Uterus (tissue), 2 donors: ENCODE measurements at regions not wholly inside any gene's neighbourhood (a gene's known extent, or its start where the extent isn't known, plus 50 kb on each side); places are given as distances from the start of the nearest gene placed in this dataset.

Source experiments
- POLR2A ChIP-seq, 2 donors: fragments of 450-650 bp; IDR thresholded peaks; one replicate each; pipeline ENCODE4 v1.6.1; 2016; ENCODE audit warnings: antibody characterized with exemption in 2 of 2, mild to moderate bottlenecking in 1 of 2, moderate library complexity in 1 of 2
- TF ChIP-seq, protein P1 (sequence below), 4 experiments: fragments of 200-600 bp in 2 of 4; fragments of 450-650 bp in 2 of 4; sonication (generic) in 2 of 4; IDR thresholded peaks; one replicate each; pipeline ENCODE4 v1.5.1; 2016 to 2019; ENCODE audit warnings: antibody characterized with exemption in 4 of 4, mild to moderate bottlenecking in 2 of 4, moderate library complexity in 1 of 4

DNA sequence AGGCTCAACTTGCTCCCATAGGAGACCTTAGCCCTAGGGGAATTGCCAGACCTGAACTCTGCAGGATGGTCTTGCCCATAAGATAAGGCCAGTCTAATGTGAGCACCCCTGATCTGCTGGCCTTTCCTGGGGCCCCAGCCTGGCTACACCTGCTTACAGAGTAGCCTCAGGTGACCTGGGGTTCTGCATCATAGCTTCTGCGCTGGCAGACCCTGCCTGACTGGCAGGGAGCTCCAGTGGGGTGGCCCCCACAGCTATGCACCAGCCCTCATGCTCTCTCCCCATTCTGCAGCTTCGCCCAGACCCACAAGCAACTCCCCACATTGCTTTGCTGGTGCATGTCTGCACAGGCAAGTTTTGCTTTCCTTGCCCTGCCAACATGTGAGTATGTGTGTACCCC is 371.3 kb upstream of the CLEC14A start:
- TF ChIP-seq, protein P1, sequence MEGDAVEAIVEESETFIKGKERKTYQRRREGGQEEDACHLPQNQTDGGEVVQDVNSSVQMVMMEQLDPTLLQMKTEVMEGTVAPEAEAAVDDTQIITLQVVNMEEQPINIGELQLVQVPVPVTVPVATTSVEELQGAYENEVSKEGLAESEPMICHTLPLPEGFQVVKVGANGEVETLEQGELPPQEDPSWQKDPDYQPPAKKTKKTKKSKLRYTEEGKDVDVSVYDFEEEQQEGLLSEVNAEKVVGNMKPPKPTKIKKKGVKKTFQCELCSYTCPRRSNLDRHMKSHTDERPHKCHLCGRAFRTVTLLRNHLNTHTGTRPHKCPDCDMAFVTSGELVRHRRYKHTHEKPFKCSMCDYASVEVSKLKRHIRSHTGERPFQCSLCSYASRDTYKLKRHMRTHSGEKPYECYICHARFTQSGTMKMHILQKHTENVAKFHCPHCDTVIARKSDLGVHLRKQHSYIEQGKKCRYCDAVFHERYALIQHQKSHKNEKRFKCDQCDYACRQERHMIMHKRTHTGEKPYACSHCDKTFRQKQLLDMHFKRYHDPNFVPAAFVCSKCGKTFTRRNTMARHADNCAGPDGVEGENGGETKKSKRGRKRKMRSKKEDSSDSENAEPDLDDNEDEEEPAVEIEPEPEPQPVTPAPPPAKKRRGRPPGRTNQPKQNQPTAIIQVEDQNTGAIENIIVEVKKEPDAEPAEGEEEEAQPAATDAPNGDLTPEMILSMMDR (IDR thresholded peaks at IDR 0.05) = no peak
- TF ChIP-seq POLR2A (IDR thresholded peaks at IDR 0.05) = no peak
